ENCODE measurements at regions not wholly inside any gene's neighbourhood (a gene's known extent, or its start where the extent isn't known, plus 50 kb on each side); places are given as distances from the start of the nearest gene placed in this dataset.

GRCh38 chr13:97896446-97896845 lies 57.0 kb upstream of the IPO5 start:
- Histone ChIP-seq H3K4me1 (ENCODE audit: control insufficient read depth, insufficient read depth, low read length) (peaks cover 3% of the 10 kb centered on the region), H3K9me3 (ENCODE audit: control insufficient read depth, insufficient read depth, low read length) (no peaks in the 10 kb centered on the region), H2BK5ac (ENCODE audit: low read depth, low read length, poor library complexity, severe bottlenecking) (no peak overlapping the region), H3K36me3 (ENCODE audit: control insufficient read depth, insufficient read depth, low read length) (no peaks in the 10 kb centered on the region), H2AFZ (replicated peaks; ENCODE audit: low read length, poor library complexity) (no peak overlapping the region), H3K56ac (ENCODE audit: extremely low read depth, insufficient read depth, low read length) (no peak overlapping the region), H4K20me1 (ENCODE audit: insufficient read depth, low read length) (no peaks in the 10 kb centered on the region), H3K4me3 (ENCODE audit: insufficient read depth, low read depth, low read length) (no peak overlapping the region), H2BK20ac (ENCODE audit: low read depth, low read length) (no peak overlapping the region), H3K27ac (ENCODE audit: insufficient read depth, low read length) (no peak overlapping the region), H3K27me3 (ENCODE audit: control insufficient read depth, insufficient read depth, low read length) (no peaks in the 10 kb centered on the region), H3K9me1 (ENCODE audit: insufficient read depth, low read length) (peaks cover 4% of the 10 kb centered on the region), H4K8ac (ENCODE audit: low read depth in 2 of 2, low read length in 2 of 2) (no peak overlapping the region), H3K4me2 (ENCODE audit: low read depth, low read length) (no peak overlapping the region), H3K18ac (ENCODE audit: low read depth, low read length) (no peak overlapping the region), H4K5ac (ENCODE audit: low read depth, low read length) (no peak overlapping the region), H2BK15ac (ENCODE audit: low read depth, low read length) (no peak overlapping the region), H3K9ac (ENCODE audit: low read depth, low read length) (no peak overlapping the region), H4K91ac (ENCODE audit: insufficient read depth, low read depth, low read length) (no peak overlapping the region), H3K4ac (ENCODE audit: low read depth, low read length) (no peak overlapping the region), H2AK5ac (ENCODE audit: low read depth, low read length) (no peak overlapping the region), H3K14ac (replicated peaks; ENCODE audit: low read depth, low read length) (no peak overlapping the region), H3K79me1 (ENCODE audit: low read depth in 1 of 2, low read length in 2 of 2) (no peaks in the 10 kb centered on the region), H3K23ac (ENCODE audit: low read depth, low read length) (no peak overlapping the region), H2BK120ac (ENCODE audit: low read depth, low read length) (no peak overlapping the region), H2AK9ac (replicated peaks; ENCODE audit: low read depth, low read length, poor library complexity) (no peak overlapping the region)
- ChIA-PET POLR2A (ENCODE audit: unreplicated experiment) (no interaction called here), CTCF (no interaction called here)
- intact Hi-C loops (cut with micrococcal nuclease) (loop anchor here (5.0 kb wide), 1 partner anchor 36 kb away; no protein-coding TSS in a partner anchor), dilution Hi-C loops (cut with HindIII; ENCODE audit: low sequenced_read_pairs, unreplicated experiment) (no loop called here), in situ Hi-C loops (cut with MboI; ENCODE audit: low sequenced_read_pairs) (no loop called here)
- no CpG with 5 or more reads among the region's 2 CpGs for WGBS, 2 experiments (ENCODE audit: extremely low coverage in 2 of 2, insufficient read length in 1 of 2)
- BruUV-seq (replicated peaks) = no TSS peak
- TF ChIP-seq MXI1 (IDR thresholded peaks at IDR 0.05; ENCODE audit: borderline replicate concordance, low read depth, low read length) (no peak), ELK1 (IDR thresholded peaks at IDR 0.05; ENCODE audit: borderline replicate concordance, low read depth, low read length) (no peak), POLR2A (IDR thresholded peaks at IDR 0.05; ENCODE audit: low read depth, low read length) (no peak), BHLHE40 (IDR thresholded peaks at IDR 0.05; ENCODE audit: low read depth, low read length) (no peak), RFX5 (IDR thresholded peaks at IDR 0.05; ENCODE audit: low read depth, low read length) (no peak), CTCF (conservative IDR thresholded peaks at IDR 0.05; ENCODE audit: low read depth, low read length) (no peak), USF2 (IDR thresholded peaks at IDR 0.05; ENCODE audit: low read depth, low read length) (no peak), CEBPB (IDR thresholded peaks at IDR 0.05; ENCODE audit: low read depth, low read length) (no peak), NFE2L2 (IDR thresholded peaks at IDR 0.05; ENCODE audit: low read depth, low read length) (no peak), SMC3 (IDR thresholded peaks at IDR 0.05; ENCODE audit: low read depth, low read length) (no peak), MAZ (IDR thresholded peaks at IDR 0.05; ENCODE audit: borderline replicate concordance, low read depth, low read length) (no peak), MAFK (IDR thresholded peaks at IDR 0.05; ENCODE audit: low read depth, low read length) (no peak), RCOR1 (IDR thresholded peaks at IDR 0.05; ENCODE audit: insufficient replicate concordance, low read length) (no peak), FOS (IDR thresholded peaks at IDR 0.05; ENCODE audit: low read depth, low read length) (no peak), RAD21 (IDR thresholded peaks at IDR 0.05; ENCODE audit: low read length) (no peak), CHD1 (IDR thresholded peaks at IDR 0.05; ENCODE audit: low read depth, low read length) (no peak)
- DNase-seq (no peak), ATAC-seq (ENCODE audit: low read depth) (no peak)
